SK-N-SH (cell line): ENCODE measurements at regions not wholly inside any gene's neighbourhood (a gene's known extent, or its start where the extent isn't known, plus 50 kb on each side); places are given as distances from the start of the nearest gene placed in this dataset.

Source experiments
- CTCF ChIA-PET: fragments of 300-600, 350-600 bp; formaldehyde crosslinking; extraction: SDS; loops from one replicate; lab custom pipeline; 2021; lab: Yijun Ruan, JAX
- POLR2A ChIA-PET: fragments of 350-600 bp; sonication (Branson Sonifier 250); formaldehyde crosslinking; extraction: SDS; loops from one replicate; lab custom pipeline; 2020; ENCODE audit warnings: antibody characterized with exemption, inconsistent platforms; lab: Yijun Ruan, JAX
- DNase-seq: peaks from one replicate; pipeline ENCODE4 v3.0.0; 2012
- H2AFZ ChIP-seq: fragments of 200-600 bp; sonication (generic); 2 replicates; pipeline ENCODE4 v1.8.1; 2016; ENCODE audit warnings: antibody characterized with exemption, mild to moderate bottlenecking, low read depth
- H3F3A ChIP-seq: fragments of 200-600 bp; sonication (generic); replicated peaks from 2 replicates; pipeline ENCODE3; 2016; ENCODE audit warnings: antibody characterized with exemption, mild to moderate bottlenecking; ENCODE audit not compliant: insufficient read depth
- H3K27ac ChIP-seq, 2 experiments: fragments of 200-500 bp in 1 of 2; fragments of 200-600 bp in 1 of 2; sonication (Bioruptor generic) in 1 of 2; sonication (generic), shearing (Covaris generic) in 1 of 2; 2 replicates each; pipeline versions ENCODE4 v1.5.1 to v1.6.1; 2014 to 2016; ENCODE audit warnings: low read depth in 2 of 2, inconsistent platforms in 1 of 2, low read length in 1 of 2, mild to moderate bottlenecking in 1 of 2, mixed read lengths in 1 of 2
- H3K27me3 ChIP-seq: fragments of 200-600 bp; sonication (generic), shearing (Covaris generic); 2 replicates; pipeline ENCODE4 v1.6.1; 2016; ENCODE audit warnings: mixed run types; ENCODE audit not compliant: insufficient read depth
- H3K36me3 ChIP-seq, 2 experiments: fragments of 200-500 bp in 1 of 2; fragments of 200-600 bp in 1 of 2; sonication (Bioruptor generic) in 1 of 2; sonication (generic) in 1 of 2; replicated peaks in 1 of 2; 2 replicates each; pipeline versions ENCODE3 to v1.5.1; 2014 to 2016; ENCODE audit warnings: low read length in 1 of 2, mild to moderate bottlenecking in 1 of 2; ENCODE audit not compliant: insufficient read depth in 2 of 2, control insufficient read depth in 1 of 2
- H3K4me1 ChIP-seq, 2 experiments: fragments of 200-500 bp in 1 of 2; fragments of 200-600 bp in 1 of 2; sonication (Bioruptor generic) in 1 of 2; sonication (generic), shearing (Covaris generic) in 1 of 2; 2 replicates each; pipeline versions ENCODE4 v1.5.1 to v1.6.1; 2014 to 2016; ENCODE audit warnings: low read depth in 1 of 2, low read length in 1 of 2, mixed run types in 1 of 2; ENCODE audit not compliant: insufficient read depth in 2 of 2, control insufficient read depth in 1 of 2
- H3K4me2 ChIP-seq: fragments of 200-600 bp; sonication (generic), shearing (Covaris generic); 2 replicates; pipeline ENCODE4 v1.6.1; 2017; ENCODE audit warnings: mixed run types
- H3K4me3 ChIP-seq, 2 experiments: fragments of 200-500 bp in 1 of 2; fragments of 200-600 bp in 1 of 2; sonication (Bioruptor generic) in 1 of 2; sonication (generic), shearing (Covaris generic) in 1 of 2; 2 replicates each; pipeline versions ENCODE4 v1.5.1 to v1.8.1; 2014 to 2016; ENCODE audit warnings: low read depth in 2 of 2, inconsistent platforms in 1 of 2, low read length in 1 of 2, mild to moderate bottlenecking in 1 of 2, mixed read lengths in 1 of 2, moderate library complexity in 1 of 2
- H3K79me2 ChIP-seq: fragments of 200-600 bp; sonication (generic); 2 replicates; pipeline ENCODE4 v1.8.1; 2017; ENCODE audit warnings: mild to moderate bottlenecking; ENCODE audit not compliant: insufficient read depth
- H3K9ac ChIP-seq: fragments of 200-600 bp; sonication (generic); 2 replicates; pipeline ENCODE4 v1.6.1; 2017; ENCODE audit warnings: mixed run types
- H3K9me2 ChIP-seq: fragments of 200-600 bp; sonication (generic); 2 replicates; pipeline ENCODE4 v1.6.1; 2017; ENCODE audit warnings: mixed run types
- H3K9me3 ChIP-seq: fragments of 200-600 bp; sonication (generic); 2 replicates; pipeline ENCODE4 v1.6.1; 2017; ENCODE audit warnings: mixed run types, mild to moderate bottlenecking, moderate library complexity
- H4K20me1 ChIP-seq: fragments of 200-600 bp; sonication (generic); 2 replicates; pipeline ENCODE4 v1.6.1; 2017; ENCODE audit warnings: mild to moderate bottlenecking, mixed run types; ENCODE audit not compliant: insufficient read depth
- EZH2phosphoT487 ChIP-seq: fragments of 200-600 bp; sonication (generic); IDR thresholded peaks from 2 replicates; pipeline ENCODE4 v1.6.1; 2017; ENCODE audit warnings: low read depth, mixed run types, mild to moderate bottlenecking, antibody characterized with exemption, moderate library complexity, borderline replicate concordance
- FOXJ3 ChIP-seq: sonication (generic); formaldehyde crosslinking; IDR thresholded peaks from 2 replicates; pipeline ENCODE4 v1.5.1; 2020; ENCODE audit warnings: mild to moderate bottlenecking, missing genetic modification reagents
- FOXM1 ChIP-seq: IDR thresholded peaks from 2 replicates; pipeline ENCODE4 v1.4.0; 2012; ENCODE audit warnings: low read depth, mild to moderate bottlenecking
- JUND ChIP-seq: IDR thresholded peaks from 2 replicates; pipeline ENCODE4 v1.4.0; 2012
- NFIC ChIP-seq: IDR thresholded peaks from 2 replicates; pipeline ENCODE4 v1.4.0; 2012; ENCODE audit warnings: borderline replicate concordance
- NRF1 ChIP-seq: IDR thresholded peaks from 2 replicates; pipeline ENCODE4 v1.6.1; 2012; ENCODE audit warnings: low read depth, mild to moderate bottlenecking, low read length
- POLR2AphosphoS5 ChIP-seq: IDR thresholded peaks from 2 replicates; pipeline ENCODE4 v1.6.1; 2012; ENCODE audit warnings: low read depth, low read length
- RCOR1 ChIP-seq: fragments of 150-350 bp; IDR thresholded peaks from 2 replicates; pipeline ENCODE4 v1.6.1; 2017; ENCODE audit warnings: antibody characterized with exemption, low read length
- RFX5 ChIP-seq: IDR thresholded peaks from 2 replicates; pipeline ENCODE4 v1.6.1; 2012; ENCODE audit warnings: mild to moderate bottlenecking, improper control_type of control experiment, low read length
- RXRA ChIP-seq: IDR thresholded peaks from 2 replicates; pipeline ENCODE4 v1.4.0; 2012; ENCODE audit warnings: low read depth, mild to moderate bottlenecking, borderline replicate concordance
- TAF1 ChIP-seq: IDR thresholded peaks from 2 replicates; pipeline ENCODE4 v1.6.1; 2012; ENCODE audit warnings: low read depth, mild to moderate bottlenecking, low read length, moderate library complexity, borderline replicate concordance
- TCF12 ChIP-seq: IDR thresholded peaks from 2 replicates; pipeline ENCODE4 v1.4.0; 2012
- TEAD4 ChIP-seq: IDR thresholded peaks from 2 replicates; pipeline ENCODE4 v1.4.0; 2012; ENCODE audit warnings: mild to moderate bottlenecking, borderline replicate concordance; ENCODE audit not compliant: insufficient read depth
- WGBS: methylation state at CpG from one replicate; pipeline ENCODE4 v1.1.6; 2017; ENCODE audit warnings: low lambda C conversion rate; 5-methylcytosine and 5-hydroxymethylcytosine counted together
- TF ChIP-seq, protein P1 (sequence below): fragments of 200-600 bp; sonication (generic); IDR thresholded peaks from 2 replicates; pipeline ENCODE4 v1.6.1; 2017; ENCODE audit warnings: antibody characterized with exemption, mild to moderate bottlenecking, moderate library complexity
- TF ChIP-seq, protein P2 (sequence below): fragments of 150-350 bp; IDR thresholded peaks from 2 replicates; pipeline ENCODE4 v1.6.1; 2016; ENCODE audit warnings: mild to moderate bottlenecking, low read depth, low read length
- TF ChIP-seq, protein P3 (sequence below): IDR thresholded peaks from 2 replicates; pipeline ENCODE4 v1.4.0; 2012; ENCODE audit warnings: low read depth

GRCh38 chr1:81513796-81514354, 286.9 kb upstream of the ADGRL2 start:
- H3K79me2 ChIP-seq = no peaks in the 10 kb centered on the region
- no peak overlapping the region for H3K4me2 ChIP-seq
- H3K9ac ChIP-seq = no peak overlapping the region
- no peaks in the 10 kb centered on the region for H4K20me1 ChIP-seq
- no peak overlapping the region for H2AFZ ChIP-seq
- DNase-seq = no peak
- H3K4me3 ChIP-seq = no peak overlapping the region
- H3K36me3 ChIP-seq = no peaks in the 10 kb centered on the region
- H3F3A ChIP-seq = no peaks in the 10 kb centered on the region
- WGBS = 67% methylated on average over 2 of the region's 2 CpGs
- CTCF ChIA-PET = interaction anchor here (1.1 kb wide), 2 partner anchors 31 to 208 kb away, joined by 3 read pairs; no protein-coding TSS in a partner anchor
- H3K9me2 ChIP-seq = no peaks in the 10 kb centered on the region
- no peak overlapping the region for H3K27ac ChIP-seq
- H3K27me3 ChIP-seq = no peaks in the 10 kb centered on the region
- POLR2A ChIA-PET = no interaction called here
- TF ChIP-seq, protein P1, sequence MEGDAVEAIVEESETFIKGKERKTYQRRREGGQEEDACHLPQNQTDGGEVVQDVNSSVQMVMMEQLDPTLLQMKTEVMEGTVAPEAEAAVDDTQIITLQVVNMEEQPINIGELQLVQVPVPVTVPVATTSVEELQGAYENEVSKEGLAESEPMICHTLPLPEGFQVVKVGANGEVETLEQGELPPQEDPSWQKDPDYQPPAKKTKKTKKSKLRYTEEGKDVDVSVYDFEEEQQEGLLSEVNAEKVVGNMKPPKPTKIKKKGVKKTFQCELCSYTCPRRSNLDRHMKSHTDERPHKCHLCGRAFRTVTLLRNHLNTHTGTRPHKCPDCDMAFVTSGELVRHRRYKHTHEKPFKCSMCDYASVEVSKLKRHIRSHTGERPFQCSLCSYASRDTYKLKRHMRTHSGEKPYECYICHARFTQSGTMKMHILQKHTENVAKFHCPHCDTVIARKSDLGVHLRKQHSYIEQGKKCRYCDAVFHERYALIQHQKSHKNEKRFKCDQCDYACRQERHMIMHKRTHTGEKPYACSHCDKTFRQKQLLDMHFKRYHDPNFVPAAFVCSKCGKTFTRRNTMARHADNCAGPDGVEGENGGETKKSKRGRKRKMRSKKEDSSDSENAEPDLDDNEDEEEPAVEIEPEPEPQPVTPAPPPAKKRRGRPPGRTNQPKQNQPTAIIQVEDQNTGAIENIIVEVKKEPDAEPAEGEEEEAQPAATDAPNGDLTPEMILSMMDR = no peak
- TF ChIP-seq RFX5 = no peak
- TF ChIP-seq, protein P2, sequence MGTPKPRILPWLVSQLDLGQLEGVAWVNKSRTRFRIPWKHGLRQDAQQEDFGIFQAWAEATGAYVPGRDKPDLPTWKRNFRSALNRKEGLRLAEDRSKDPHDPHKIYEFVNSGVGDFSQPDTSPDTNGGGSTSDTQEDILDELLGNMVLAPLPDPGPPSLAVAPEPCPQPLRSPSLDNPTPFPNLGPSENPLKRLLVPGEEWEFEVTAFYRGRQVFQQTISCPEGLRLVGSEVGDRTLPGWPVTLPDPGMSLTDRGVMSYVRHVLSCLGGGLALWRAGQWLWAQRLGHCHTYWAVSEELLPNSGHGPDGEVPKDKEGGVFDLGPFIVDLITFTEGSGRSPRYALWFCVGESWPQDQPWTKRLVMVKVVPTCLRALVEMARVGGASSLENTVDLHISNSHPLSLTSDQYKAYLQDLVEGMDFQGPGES = no peak
- no peak for TF ChIP-seq TCF12
- no peak for TF ChIP-seq JUND
- no peak for TF ChIP-seq FOXJ3 (CRISPR knock-in tag)
- TF ChIP-seq RXRA = no peak
- no peak for TF ChIP-seq NRF1
- TF ChIP-seq TEAD4 = no peak
- TF ChIP-seq, protein P3, sequence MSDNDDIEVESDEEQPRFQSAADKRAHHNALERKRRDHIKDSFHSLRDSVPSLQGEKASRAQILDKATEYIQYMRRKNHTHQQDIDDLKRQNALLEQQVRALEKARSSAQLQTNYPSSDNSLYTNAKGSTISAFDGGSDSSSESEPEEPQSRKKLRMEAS = no peak
- TF ChIP-seq TAF1 = no peak
- TF ChIP-seq FOXM1 = no peak
- no peak for TF ChIP-seq NFIC
- TF ChIP-seq POLR2AphosphoS5 = no peak
- no peak for TF ChIP-seq RCOR1
- TF ChIP-seq EZH2phosphoT487 = no peak
- no peaks in the 10 kb centered on the region for H3K9me3 ChIP-seq
- peaks cover 0 to 7% of the 10 kb centered on the region in 2 experiments; a peak in 2 of 4 replicates for H3K4me1 ChIP-seq
